Lung (tissue), 11 donors: ENCODE measurements at regions not wholly inside any gene's neighbourhood (a gene's known extent, or its start where the extent isn't known, plus 50 kb on each side); places are given as distances from the start of the nearest gene placed in this dataset.
A peak's percentile ranks its signal among the peaks of the same experiment; 100 is the strongest.

Experiments used
- ATAC-seq: fragments of 200-7000 bp; cut with Tn5 transposase; one replicate; pipeline ENCODE4 v1.9.1; 2020; ENCODE audit warnings: moderate number of reproducible peaks; ENCODE audit not compliant: insufficient read depth, low FRiP score
- DNase-seq, 3 donors: peaks; one replicate each; pipeline ENCODE4 v3.0.0-alpha.2; 2013 to 2017
- H3K27ac ChIP-seq, 2 donors: one replicate each; pipeline ENCODE4 v1.5.1; 2013; ENCODE audit warnings: mild to moderate bottlenecking in 2 of 2, moderate library complexity in 2 of 2, control low read depth in 1 of 2, inconsistent platforms in 1 of 2, low read depth in 1 of 2, low read length in 1 of 2
- H3K27me3 ChIP-seq, 3 donors: one replicate each; pipeline ENCODE4 v1.5.1; 2013; ENCODE audit warnings: low read length in 2 of 3; ENCODE audit not compliant: control insufficient read depth in 3 of 3, insufficient read depth in 3 of 3
- H3K36me3 ChIP-seq, 4 donors: one replicate each; pipeline ENCODE4 v1.5.1; 2013; ENCODE audit warnings: low read length in 4 of 4, mild to moderate bottlenecking in 1 of 4, moderate library complexity in 1 of 4; ENCODE audit not compliant: control insufficient read depth in 4 of 4, insufficient read depth in 4 of 4
- H3K4me1 ChIP-seq, 5 donors: one replicate each; pipeline ENCODE4 v1.5.1; 2013; ENCODE audit warnings: low read length in 5 of 5, mild to moderate bottlenecking in 2 of 5, moderate library complexity in 1 of 5; ENCODE audit not compliant: control insufficient read depth in 5 of 5, insufficient read depth in 5 of 5
- H3K4me3 ChIP-seq: one replicate; pipeline ENCODE4 v1.5.1; 2013; ENCODE audit warnings: mild to moderate bottlenecking, control low read depth, moderate library complexity
- H3K9ac ChIP-seq, 2 donors: one replicate each; pipeline ENCODE4 v1.5.1; 2013; ENCODE audit warnings: low read length in 2 of 2, control low read depth in 1 of 2; ENCODE audit not compliant: insufficient read depth in 1 of 2
- H3K9me3 ChIP-seq, 4 donors: one replicate each; pipeline ENCODE4 v1.5.1; 2013; ENCODE audit warnings: low read length in 3 of 4, mild to moderate bottlenecking in 1 of 4, moderate library complexity in 1 of 4; ENCODE audit not compliant: control insufficient read depth in 4 of 4, insufficient read depth in 3 of 4
- WGBS, 2 donors: extraction: QIAGEN DNeasy Blood & Tissue Kit; methylation state at CpG; one replicate each; pipeline ENCODE4 v1.1.7; 2013; 5-methylcytosine and 5-hydroxymethylcytosine counted together
- TF ChIP-seq, protein P1 (sequence below): IDR thresholded peaks from 2 replicates; pipeline ENCODE4 v1.5.1; 2012; ENCODE audit warnings: mild to moderate bottlenecking; ENCODE audit errors: control extremely low read depth, extremely low read depth
- donor health status: control.
- donor health status: control.
- donor health status: Bipolar disorder and iron deficiency.
- donor health status: healthy.
- donor health status: DM: yes; HTN: yes; CAD: no.

GRCh38 chr2:180720829-180721228 lies 259.6 kb upstream of the UBE2E3 start:
- WGBS, 2 donors = 76 to 80% methylated on average over 1 of the region's 1 CpG
- Histone ChIP-seq H3K27me3 (no peaks in the 10 kb centered on the region), H3K4me3 (no peak overlapping the region), H3K36me3 (no peaks in the 10 kb centered on the region), H3K4me1 (no peaks in the 10 kb centered on the region), H3K9ac (no peak overlapping the region), H3K9me3 (no peaks in the 10 kb centered on the region), H3K27ac (no peak overlapping the region)
- DNase-seq (no peak), ATAC-seq (no peak)
- TF ChIP-seq, protein P1, sequence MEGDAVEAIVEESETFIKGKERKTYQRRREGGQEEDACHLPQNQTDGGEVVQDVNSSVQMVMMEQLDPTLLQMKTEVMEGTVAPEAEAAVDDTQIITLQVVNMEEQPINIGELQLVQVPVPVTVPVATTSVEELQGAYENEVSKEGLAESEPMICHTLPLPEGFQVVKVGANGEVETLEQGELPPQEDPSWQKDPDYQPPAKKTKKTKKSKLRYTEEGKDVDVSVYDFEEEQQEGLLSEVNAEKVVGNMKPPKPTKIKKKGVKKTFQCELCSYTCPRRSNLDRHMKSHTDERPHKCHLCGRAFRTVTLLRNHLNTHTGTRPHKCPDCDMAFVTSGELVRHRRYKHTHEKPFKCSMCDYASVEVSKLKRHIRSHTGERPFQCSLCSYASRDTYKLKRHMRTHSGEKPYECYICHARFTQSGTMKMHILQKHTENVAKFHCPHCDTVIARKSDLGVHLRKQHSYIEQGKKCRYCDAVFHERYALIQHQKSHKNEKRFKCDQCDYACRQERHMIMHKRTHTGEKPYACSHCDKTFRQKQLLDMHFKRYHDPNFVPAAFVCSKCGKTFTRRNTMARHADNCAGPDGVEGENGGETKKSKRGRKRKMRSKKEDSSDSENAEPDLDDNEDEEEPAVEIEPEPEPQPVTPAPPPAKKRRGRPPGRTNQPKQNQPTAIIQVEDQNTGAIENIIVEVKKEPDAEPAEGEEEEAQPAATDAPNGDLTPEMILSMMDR = no peak

DNA sequence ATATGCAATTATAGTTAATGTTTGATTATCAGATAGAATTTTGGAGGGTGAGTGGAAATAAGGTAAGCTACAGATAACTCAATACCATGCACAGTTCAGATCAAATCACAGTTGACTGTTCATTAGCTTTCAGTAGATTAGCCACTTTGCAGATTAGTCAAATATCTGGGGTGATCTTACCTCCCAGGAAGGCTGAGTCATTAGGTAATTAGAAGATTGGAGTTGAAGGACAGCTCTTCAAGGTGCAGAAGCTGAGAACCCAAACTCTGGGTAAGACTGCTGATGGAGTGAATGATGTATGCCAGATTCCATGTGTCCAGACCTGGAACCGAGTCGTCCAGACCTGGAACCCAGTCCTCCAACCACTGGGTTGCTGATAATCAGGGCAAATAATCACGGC lies 262.8 kb upstream of the UBE2E3 start:
- ATAC-seq (no peak), DNase-seq (no peak)
- 86 to 89% methylated on average over 3 of the region's 3 CpGs for WGBS, 2 donors
- Histone ChIP-seq H3K27me3 (no peaks in the 10 kb centered on the region), H3K27ac (no peak overlapping the region), H3K4me1 (no peaks in the 10 kb centered on the region), H3K36me3 (no peaks in the 10 kb centered on the region), H3K4me3 (no peak overlapping the region), H3K9me3 (peaks cover 0 to 8% (median 0%) of the 10 kb centered on the region in 4 donors), H3K9ac (no peak overlapping the region)
- TF ChIP-seq, protein P1 = no peak

DNA sequence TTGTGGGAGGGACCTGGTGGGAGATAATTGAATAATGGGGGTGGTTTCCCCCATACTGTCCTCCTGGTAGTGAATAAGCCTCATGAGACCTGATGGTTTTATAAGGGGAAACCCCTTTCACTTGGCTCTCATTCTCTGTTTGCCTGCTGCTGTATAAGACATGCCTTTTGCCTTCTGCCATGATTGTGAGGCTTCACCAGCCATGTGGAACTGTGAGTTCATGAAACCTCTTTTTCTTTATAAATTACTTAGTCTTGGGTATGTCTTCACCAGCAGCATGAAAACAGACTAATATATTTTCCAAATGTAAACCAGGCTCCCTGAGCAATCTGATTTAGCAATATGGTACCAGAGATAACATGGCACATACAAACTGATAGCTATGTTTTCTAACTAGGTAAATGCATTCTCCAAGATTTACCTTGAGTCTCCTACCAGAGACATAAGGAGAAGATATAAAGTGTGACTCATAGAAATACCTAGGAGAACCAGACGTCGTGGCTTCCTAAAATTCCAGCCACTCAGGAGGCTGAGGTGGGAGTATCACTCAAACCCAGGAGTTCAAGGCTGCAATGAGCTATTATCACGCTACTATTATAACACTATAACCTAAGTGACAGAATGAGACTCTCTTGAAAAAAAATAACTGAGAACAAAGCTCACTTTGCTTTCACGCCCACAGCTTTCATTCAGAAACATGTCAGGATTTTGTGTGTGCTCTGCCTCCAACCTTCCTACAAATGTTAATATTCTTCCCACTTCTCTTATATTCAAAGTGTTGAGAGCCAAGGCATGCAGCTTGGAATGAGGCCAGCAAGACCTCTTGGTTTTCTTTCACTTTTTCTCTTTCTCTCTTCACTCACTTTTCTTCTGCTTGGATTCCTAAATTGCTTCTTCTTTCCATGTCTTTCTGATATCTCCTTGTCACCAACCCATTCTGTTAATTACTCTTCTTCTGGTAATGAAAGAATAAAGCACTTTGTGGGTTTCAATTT lies 263.9 kb upstream of the UBE2E3 start:
- ATAC-seq = no peak
- WGBS, 2 donors = 83 to 86% methylated on average over 4 of the region's 4 CpGs
- no peak overlapping the region for H3K4me3 ChIP-seq
- peak in 1 of 3 donors; percentile 20 for DNase-seq
- TF ChIP-seq, protein P1 = no peak
- H3K4me1 ChIP-seq = no peaks in the 10 kb centered on the region
- no peaks in the 10 kb centered on the region for H3K36me3 ChIP-seq
- H3K27me3 ChIP-seq = no peaks in the 10 kb centered on the region
- H3K9me3 ChIP-seq = peaks cover 0 to 13% (median 0%) of the 10 kb centered on the region in 4 donors
- H3K27ac ChIP-seq = no peak overlapping the region
- no peak overlapping the region for H3K9ac ChIP-seq
